Tibial artery (tissue), 4 donors: ENCODE measurements at regions not wholly inside any gene's neighbourhood (a gene's known extent, or its start where the extent isn't known, plus 50 kb on each side); places are given as distances from the start of the nearest gene placed in this dataset.

Experiments
- DNase-seq, 2 donors: peaks; one replicate each; pipeline ENCODE4 v3.0.0-alpha.2; 2019
- H3K27ac ChIP-seq, 2 donors: fragments of 200-600 bp; sonication (generic) in 1 of 2; 1 replicate in 1 of 2; 2 replicates in 1 of 2; pipeline ENCODE4 v1.5.1; 2018 to 2019; ENCODE audit warnings: mild to moderate bottlenecking in 1 of 2
- H3K27me3 ChIP-seq, 2 donors: fragments of 200-600 bp; sonication (generic) in 1 of 2; one replicate each; pipeline versions ENCODE4 v1.5.1 to v1.6.0; 2016 to 2019
- H3K36me3 ChIP-seq, 3 donors: fragments of 200-600 bp; sonication (generic) in 2 of 3; one replicate each; pipeline ENCODE4 v1.5.1; 2016 to 2019; ENCODE audit warnings: mild to moderate bottlenecking in 2 of 3
- H3K4me1 ChIP-seq, 4 donors: fragments of 200-600 bp; sonication (generic) in 2 of 4; 1 replicate in 3 of 4; 2 replicates in 1 of 4; pipeline ENCODE4 v1.5.1; 2016 to 2019
- H3K4me3 ChIP-seq, 2 donors: fragments of 200-600 bp; sonication (generic) in 1 of 2; 1 replicate in 1 of 2; 2 replicates in 1 of 2; pipeline ENCODE4 v1.5.1; 2018 to 2019; ENCODE audit warnings: mild to moderate bottlenecking in 2 of 2
- H3K9me3 ChIP-seq, 3 donors: fragments of 200-600 bp; sonication (generic) in 1 of 3; one replicate each; pipeline ENCODE4 v1.5.1; 2016 to 2019
- intact Hi-C: fragments of 100-400 bp; cut with DNase I; formaldehyde crosslinking; loops from one replicate; pipeline ENCODE4 v1.15.0; 2023; ENCODE audit warnings: low total_unique reads
- TF ChIP-seq, protein P1 (sequence below), 2 experiments: fragments of 200-600 bp in 1 of 2; fragments of 450-650 bp in 1 of 2; IDR thresholded peaks; one replicate each; pipeline ENCODE4 v1.5.1; 2017 to 2019; ENCODE audit warnings: antibody characterized with exemption in 2 of 2, mild to moderate bottlenecking in 1 of 2, moderate library complexity in 1 of 2

DNA sequence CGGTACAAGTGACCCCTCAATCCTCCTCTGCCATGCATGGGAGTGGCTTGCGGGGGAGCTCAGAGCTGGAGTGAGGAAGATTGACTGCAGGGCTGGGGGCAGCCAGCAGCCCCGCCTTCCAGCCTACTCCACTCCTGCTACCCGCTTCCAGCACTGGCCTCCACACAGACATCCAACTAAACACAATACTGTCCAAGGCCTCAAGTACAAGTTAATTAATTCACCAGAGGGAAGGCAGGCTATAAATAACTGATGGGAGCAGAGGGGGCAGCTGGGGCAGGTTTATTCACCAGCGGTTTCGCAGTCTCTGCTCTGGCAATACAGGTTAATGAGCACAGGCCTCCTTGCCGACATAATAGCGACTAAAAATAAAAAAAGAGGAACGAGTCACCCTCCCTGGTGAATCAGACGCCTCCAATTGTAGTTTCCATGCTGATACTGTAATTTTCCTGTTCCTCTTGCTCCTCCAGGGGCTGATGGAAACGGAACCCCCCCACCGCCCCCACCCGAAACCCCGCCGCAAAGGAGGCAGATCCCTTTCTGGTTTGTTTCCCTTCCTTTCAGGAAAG is 166.4 kb upstream of the TLE3 start:
- H3K9me3 ChIP-seq = no peaks in the 10 kb centered on the region
- intact Hi-C loops = loop anchor here (5.0 kb wide), 1 partner anchor 67 kb away; no protein-coding TSS in a partner anchor
- H3K27ac ChIP-seq = no peak overlapping the region
- H3K4me3 ChIP-seq = no peak overlapping the region
- no peaks in the 10 kb centered on the region for H3K36me3 ChIP-seq
- no peak for DNase-seq
- peaks cover 0 to 33% (median 16%) of the 10 kb centered on the region in 4 donors for H3K4me1 ChIP-seq
- no peaks in the 10 kb centered on the region for H3K27me3 ChIP-seq
- TF ChIP-seq, protein P1, sequence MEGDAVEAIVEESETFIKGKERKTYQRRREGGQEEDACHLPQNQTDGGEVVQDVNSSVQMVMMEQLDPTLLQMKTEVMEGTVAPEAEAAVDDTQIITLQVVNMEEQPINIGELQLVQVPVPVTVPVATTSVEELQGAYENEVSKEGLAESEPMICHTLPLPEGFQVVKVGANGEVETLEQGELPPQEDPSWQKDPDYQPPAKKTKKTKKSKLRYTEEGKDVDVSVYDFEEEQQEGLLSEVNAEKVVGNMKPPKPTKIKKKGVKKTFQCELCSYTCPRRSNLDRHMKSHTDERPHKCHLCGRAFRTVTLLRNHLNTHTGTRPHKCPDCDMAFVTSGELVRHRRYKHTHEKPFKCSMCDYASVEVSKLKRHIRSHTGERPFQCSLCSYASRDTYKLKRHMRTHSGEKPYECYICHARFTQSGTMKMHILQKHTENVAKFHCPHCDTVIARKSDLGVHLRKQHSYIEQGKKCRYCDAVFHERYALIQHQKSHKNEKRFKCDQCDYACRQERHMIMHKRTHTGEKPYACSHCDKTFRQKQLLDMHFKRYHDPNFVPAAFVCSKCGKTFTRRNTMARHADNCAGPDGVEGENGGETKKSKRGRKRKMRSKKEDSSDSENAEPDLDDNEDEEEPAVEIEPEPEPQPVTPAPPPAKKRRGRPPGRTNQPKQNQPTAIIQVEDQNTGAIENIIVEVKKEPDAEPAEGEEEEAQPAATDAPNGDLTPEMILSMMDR (IDR thresholded peaks at IDR 0.05) = no peak

GRCh38 chr15:70262591-70263274 is 165.0 kb upstream of the TLE3 start:
- H3K27me3 ChIP-seq = no peaks in the 10 kb centered on the region
- intact Hi-C loops = loop anchor here (5.0 kb wide), 1 partner anchor 65 kb away; no protein-coding TSS in a partner anchor
- H3K9me3 ChIP-seq = no peaks in the 10 kb centered on the region
- TF ChIP-seq, protein P1 (IDR thresholded peaks at IDR 0.05) = no peak
- H3K4me1 ChIP-seq = peaks cover 0 to 41% (median 21%) of the 10 kb centered on the region in 4 donors
- no peak overlapping the region for H3K27ac ChIP-seq
- DNase-seq = no peak
- no peak overlapping the region for H3K4me3 ChIP-seq
- no peaks in the 10 kb centered on the region for H3K36me3 ChIP-seq

GRCh38 chr15:70262171-70262570 is 164.5 kb upstream of the TLE3 start:
- intact Hi-C loops = loop anchor here (5.0 kb wide), 1 partner anchor 65 kb away; no protein-coding TSS in a partner anchor
- peaks cover 0 to 37% (median 18%) of the 10 kb centered on the region in 4 donors for H3K4me1 ChIP-seq

DNA sequence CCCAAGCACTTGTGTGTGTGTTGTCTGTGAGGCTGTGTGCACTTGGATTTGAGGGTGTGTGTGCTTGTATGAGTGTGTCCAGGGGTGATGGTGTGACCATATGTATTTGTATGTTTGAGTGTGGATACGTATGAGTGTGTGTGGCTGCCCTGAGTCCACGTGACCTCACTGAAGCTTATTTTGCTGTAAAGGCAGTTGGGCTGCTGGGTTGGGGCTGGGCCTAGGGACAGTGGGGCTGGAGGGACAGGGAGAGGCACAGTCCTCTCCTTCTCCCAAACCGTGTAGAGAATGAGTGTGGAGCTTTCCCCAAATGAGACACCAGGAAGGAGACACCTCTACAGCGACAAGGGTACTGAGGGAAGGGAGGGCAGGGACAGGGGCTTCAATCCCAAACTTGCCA is 163.4 kb upstream of the TLE3 start:
- Histone ChIP-seq H3K36me3 (no peaks in the 10 kb centered on the region), H3K4me1 (peaks cover 0 to 26% (median 9%) of the 10 kb centered on the region in 4 donors), H3K4me3 (no peak overlapping the region), H3K27ac (no peak overlapping the region), H3K27me3 (no peaks in the 10 kb centered on the region), H3K9me3 (no peaks in the 10 kb centered on the region)
- TF ChIP-seq, protein P1 (IDR thresholded peaks at IDR 0.05) = no peak
- intact Hi-C loops = loop anchor here (5.0 kb wide), 1 partner anchor 64 kb away; no protein-coding TSS in a partner anchor
- DNase-seq = no peak

More at GRCh38 chr15:70262171-70262570, 164.5 kb upstream of the TLE3 start:
- H3K4me3 ChIP-seq = no peak overlapping the region
- H3K9me3 ChIP-seq = no peaks in the 10 kb centered on the region
- no peaks in the 10 kb centered on the region for H3K27me3 ChIP-seq
- H3K27ac ChIP-seq = no peak overlapping the region
- H3K36me3 ChIP-seq = no peaks in the 10 kb centered on the region
- TF ChIP-seq, protein P1 (IDR thresholded peaks at IDR 0.05) = no peak
- DNase-seq = no peak

DNA sequence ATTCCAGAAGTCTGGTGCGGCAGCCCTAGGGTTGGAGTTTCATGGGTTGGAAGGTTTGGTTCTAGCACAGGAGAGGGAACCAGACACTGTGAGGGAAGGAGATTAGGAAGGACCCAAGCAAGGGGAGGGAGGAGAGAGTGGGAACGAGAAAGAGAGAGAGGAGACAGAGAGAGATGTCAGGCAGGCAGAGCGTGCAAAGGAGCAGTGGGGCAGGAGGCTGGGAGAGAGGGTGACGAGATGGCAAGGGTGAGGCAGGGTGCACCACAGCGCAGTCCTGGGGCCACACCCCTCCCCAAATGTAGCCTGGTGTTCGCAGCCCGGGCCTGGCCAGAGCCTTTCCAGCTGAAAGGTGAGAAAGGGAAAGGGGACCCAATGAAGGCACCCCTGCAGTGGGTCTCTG is 162.9 kb upstream of the TLE3 start:
- TF ChIP-seq, protein P1 (IDR thresholded peaks at IDR 0.05) = no peak
- Histone ChIP-seq H3K4me3 (no peak overlapping the region), H3K27ac (no peak overlapping the region), H3K9me3 (no peaks in the 10 kb centered on the region), H3K27me3 (no peaks in the 10 kb centered on the region), H3K36me3 (no peaks in the 10 kb centered on the region), H3K4me1 (peaks cover 0 to 23% (median 9%) of the 10 kb centered on the region in 4 donors)
- intact Hi-C loops = loop anchor here (5.0 kb wide), 1 partner anchor 63 kb away; no protein-coding TSS in a partner anchor
- no peak for DNase-seq
